PC-9 (cell line): ENCODE measurements at regions not wholly inside any gene's neighbourhood (a gene's known extent, or its start where the extent isn't known, plus 50 kb on each side); places are given as distances from the start of the nearest gene placed in this dataset.
"Not testable (repeated sequence)": the region's sequence is repeated elsewhere in the genome, so short reads cannot be mapped to it uniquely, and the experiment has no call there.

Experiments
- BruUV-seq: library from RNA; stranded (reverse); fragments of 400-500 nt; replicated peaks from 2 replicates; lab custom pipeline; 2021; lab: Mats Ljungman, UMichigan
- CTCF ChIA-PET: fragments of 300-600 bp; sonication (Branson Sonifier 250); formaldehyde crosslinking; loops from one replicate; lab custom pipeline; 2022; ENCODE audit warnings: antibody characterized with exemption; lab: Charles Lee
- POLR2A ChIA-PET: fragments of 300-600 bp; sonication (Branson Sonifier 250); formaldehyde crosslinking; loops from one replicate; lab custom pipeline; 2022; ENCODE audit warnings: antibody characterized with exemption; ENCODE audit not compliant: unreplicated experiment; lab: Charles Lee
- DNase-seq, 2 experiments: peaks; one replicate each; pipeline versions ENCODE4 v3.0.0 to v3.0.0-alpha.2; 2015 to 2022; ENCODE audit warnings: mixed read lengths in 1 of 2
- H2AFZ ChIP-seq: fragments of 200-600 bp; sonication (generic); 2 replicates; pipeline ENCODE4 v1.8.1; 2017; ENCODE audit warnings: antibody characterized with exemption
- H3F3A ChIP-seq: fragments of 200-600 bp; sonication (generic); 2 replicates; pipeline ENCODE4 v1.8.1; 2017; ENCODE audit warnings: antibody characterized with exemption, mild to moderate bottlenecking, low read depth; ENCODE audit not compliant: insufficient read depth
- H3K27ac ChIP-seq: fragments of 200-600 bp; sonication (generic); 2 replicates; pipeline ENCODE4 v1.6.1; 2016; ENCODE audit warnings: mixed run types
- H3K27me3 ChIP-seq: fragments of 200-600 bp; sonication (generic); 2 replicates; pipeline ENCODE4 v1.6.1; 2016; ENCODE audit warnings: low read depth, mixed run types; ENCODE audit not compliant: insufficient read depth
- H3K36me3 ChIP-seq: fragments of 200-600 bp; sonication (generic); 2 replicates; pipeline ENCODE4 v1.6.1; 2016; ENCODE audit warnings: low read depth, mixed run types
- H3K4me1 ChIP-seq: fragments of 200-600 bp; sonication (generic); replicated peaks from 2 replicates; pipeline ENCODE4 v1.6.1; 2016; ENCODE audit warnings: mixed run types; ENCODE audit not compliant: insufficient read depth
- H3K4me2 ChIP-seq: fragments of 200-600 bp; sonication (generic); 2 replicates; pipeline ENCODE4 v1.6.1; 2017; ENCODE audit warnings: mixed run types
- H3K4me3 ChIP-seq: fragments of 200-600 bp; sonication (generic); 2 replicates; pipeline ENCODE4 v1.6.1; 2016; ENCODE audit warnings: mixed run types
- H3K79me2 ChIP-seq: fragments of 200-600 bp; sonication (generic); 2 replicates; pipeline ENCODE4 v1.6.1; 2017; ENCODE audit warnings: low read depth, mixed run types
- H3K9me2 ChIP-seq: fragments of 200-600 bp; sonication (generic); 2 replicates; pipeline ENCODE4 v1.8.1; 2017; ENCODE audit warnings: mild to moderate bottlenecking; ENCODE audit not compliant: insufficient read depth
- H3K9me3 ChIP-seq: fragments of 200-600 bp; sonication (generic); 2 replicates; pipeline ENCODE4 v1.8.1; 2016; ENCODE audit warnings: low read depth; ENCODE audit not compliant: insufficient read depth
- H4K20me1 ChIP-seq: fragments of 200-600 bp; sonication (generic); 2 replicates; pipeline ENCODE4 v1.8.1; 2017; ENCODE audit not compliant: insufficient read depth
- EZH2 ChIP-seq: fragments of 200-600 bp; sonication (generic); IDR thresholded peaks from 2 replicates; pipeline ENCODE4 v1.8.0; 2017; ENCODE audit warnings: antibody characterized with exemption, low read depth
- intact Hi-C: fragments of 100-400 bp; cut with micrococcal nuclease; formaldehyde crosslinking; loops from one replicate; pipeline ENCODE4 v1.10.0; 2022; ENCODE audit not compliant: unreplicated experiment
- TF ChIP-seq, protein P1 (sequence below): fragments of 200-600 bp; sonication (generic); conservative IDR thresholded peaks from 2 replicates; pipeline ENCODE4 v1.6.1; 2017; ENCODE audit warnings: mixed run types, antibody characterized with exemption, mild to moderate bottlenecking, moderate library complexity

- Histone ChIP-seq H3K4me1 (no peaks in the 10 kb centered on the region), H3F3A (no peaks in the 10 kb centered on the region), H3K27me3 (no peaks in the 10 kb centered on the region), H3K36me3 (no peaks in the 10 kb centered on the region), H3K79me2 (no peaks in the 10 kb centered on the region), H3K9me2 (no peaks in the 10 kb centered on the region), H4K20me1 (no peaks in the 10 kb centered on the region), H2AFZ (no peak overlapping the region), H3K4me3 (no peak overlapping the region), H3K4me2 (no peak overlapping the region), H3K27ac (no peak overlapping the region), H3K9me3 (no peaks in the 10 kb centered on the region)
- no TSS peak for BruUV-seq
- no peak for DNase-seq
- intact Hi-C loops, result no loop called here
- ChIA-PET CTCF (no interaction called here), POLR2A (no interaction called here)
- TF ChIP-seq, protein P1, sequence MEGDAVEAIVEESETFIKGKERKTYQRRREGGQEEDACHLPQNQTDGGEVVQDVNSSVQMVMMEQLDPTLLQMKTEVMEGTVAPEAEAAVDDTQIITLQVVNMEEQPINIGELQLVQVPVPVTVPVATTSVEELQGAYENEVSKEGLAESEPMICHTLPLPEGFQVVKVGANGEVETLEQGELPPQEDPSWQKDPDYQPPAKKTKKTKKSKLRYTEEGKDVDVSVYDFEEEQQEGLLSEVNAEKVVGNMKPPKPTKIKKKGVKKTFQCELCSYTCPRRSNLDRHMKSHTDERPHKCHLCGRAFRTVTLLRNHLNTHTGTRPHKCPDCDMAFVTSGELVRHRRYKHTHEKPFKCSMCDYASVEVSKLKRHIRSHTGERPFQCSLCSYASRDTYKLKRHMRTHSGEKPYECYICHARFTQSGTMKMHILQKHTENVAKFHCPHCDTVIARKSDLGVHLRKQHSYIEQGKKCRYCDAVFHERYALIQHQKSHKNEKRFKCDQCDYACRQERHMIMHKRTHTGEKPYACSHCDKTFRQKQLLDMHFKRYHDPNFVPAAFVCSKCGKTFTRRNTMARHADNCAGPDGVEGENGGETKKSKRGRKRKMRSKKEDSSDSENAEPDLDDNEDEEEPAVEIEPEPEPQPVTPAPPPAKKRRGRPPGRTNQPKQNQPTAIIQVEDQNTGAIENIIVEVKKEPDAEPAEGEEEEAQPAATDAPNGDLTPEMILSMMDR, result no peak
- no peak for TF ChIP-seq EZH2
Observed at GRCh38 chr4:167987285-167987684, 105.1 kb upstream of the ANXA10 start.

GRCh38 chr4:167989815-167990214 lies 102.5 kb upstream of the ANXA10 start:
- TF ChIP-seq EZH2, result no peak
- TF ChIP-seq, protein P1, result no peak; the same call in 1 of the 2 replicates
- H3K4me2 ChIP-seq, result no peak overlapping the region
- no peak overlapping the region for H3K4me3 ChIP-seq
- ChIA-PET CTCF (interaction anchor here (0.6 kb wide), 1 partner anchor 164 kb away, joined by 4 read pairs; no protein-coding TSS in a partner anchor), POLR2A (no interaction called here)
- H4K20me1 ChIP-seq, result no peaks in the 10 kb centered on the region
- intact Hi-C loops, result no loop called here
- no peaks in the 10 kb centered on the region for H3K9me3 ChIP-seq
- H3K79me2 ChIP-seq, result no peaks in the 10 kb centered on the region
- H3K4me1 ChIP-seq, result no peaks in the 10 kb centered on the region
- no peaks in the 10 kb centered on the region for H3K27me3 ChIP-seq
- H3K36me3 ChIP-seq, result no peaks in the 10 kb centered on the region
- H3K9me2 ChIP-seq, result no peaks in the 10 kb centered on the region
- DNase-seq, result no peak
- no peak overlapping the region for H3K27ac ChIP-seq
- H2AFZ ChIP-seq, result no peak overlapping the region
- BruUV-seq, result no TSS peak
- H3F3A ChIP-seq, result no peaks in the 10 kb centered on the region

GRCh38 chr4:168008112-168008511 lies 84.2 kb upstream of the ANXA10 start:
- H4K20me1 ChIP-seq, H3K27me3 ChIP-seq, H3K4me3 ChIP-seq, H3K9me2 ChIP-seq, intact Hi-C loops, H2AFZ ChIP-seq, H3K27ac ChIP-seq, H3K79me2 ChIP-seq, CTCF ChIA-PET, POLR2A ChIA-PET, H3K4me1 ChIP-seq, H3K4me2 ChIP-seq, BruUV-seq, H3F3A ChIP-seq, H3K36me3 ChIP-seq, H3K9me3 ChIP-seq, DNase-seq: not testable (repeated sequence)

DNA sequence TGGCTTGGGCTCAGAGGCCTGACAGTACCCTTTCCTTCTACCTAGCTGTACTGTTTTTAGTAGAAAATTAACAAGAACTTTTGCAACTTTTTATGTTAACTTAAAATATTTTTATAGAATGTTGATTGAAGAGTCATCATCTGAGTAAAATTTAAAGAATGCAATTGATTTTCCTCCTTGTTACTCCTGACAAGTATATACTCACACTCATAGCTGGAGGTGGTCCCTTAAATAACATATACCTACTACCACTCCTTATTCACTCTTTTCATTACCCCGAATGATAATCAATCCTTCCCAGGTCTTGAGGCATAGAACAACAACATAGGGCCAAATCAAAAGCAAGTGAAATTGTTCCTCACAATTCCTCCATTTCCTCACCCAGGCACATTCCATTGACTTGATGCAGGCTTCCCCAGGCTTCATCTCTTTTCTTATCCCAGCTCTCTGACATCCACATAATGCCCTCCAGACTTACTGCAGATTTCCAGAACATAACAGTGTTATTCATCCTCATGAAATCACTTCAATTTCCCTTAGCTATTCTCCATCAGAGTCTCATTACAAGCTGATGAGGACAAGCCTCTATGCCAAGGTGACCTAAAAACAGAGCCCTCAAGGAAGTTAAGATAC lies 73.2 kb upstream of the ANXA10 start:
- TF ChIP-seq, protein P1, result no peak
- TF ChIP-seq EZH2, result no peak
- intact Hi-C loops, result no loop called here
- Histone ChIP-seq H3K36me3 (no peaks in the 10 kb centered on the region), H2AFZ (no peak overlapping the region), H3K27me3 (no peaks in the 10 kb centered on the region), H4K20me1 (no peaks in the 10 kb centered on the region), H3K4me3 (no peak overlapping the region), H3K9me3 (no peaks in the 10 kb centered on the region; the same call in 1 of the 2 replicates), H3F3A (no peaks in the 10 kb centered on the region), H3K9me2 (no peaks in the 10 kb centered on the region), H3K27ac (no peak overlapping the region), H3K4me2 (no peak overlapping the region), H3K79me2 (no peaks in the 10 kb centered on the region), H3K4me1 (no peaks in the 10 kb centered on the region)
- ChIA-PET POLR2A (no interaction called here), CTCF (interaction anchor here (0.7 kb wide), 1 partner anchor 28 kb away, joined by 4 read pairs; no protein-coding TSS in a partner anchor)
- DNase-seq, result no peak
- BruUV-seq, result no TSS peak
